H9 (cell line): ENCODE measurements at regions not wholly inside any gene's neighbourhood (a gene's known extent, or its start where the extent isn't known, plus 50 kb on each side); places are given as distances from the start of the nearest gene placed in this dataset.

ENCODE experiments used
- DNase-seq: peaks from one replicate; pipeline ENCODE4 v3.0.0-alpha.2; 2017
- H2AFZ ChIP-seq: one replicate; pipeline ENCODE4 v1.6.1; 2013; ENCODE audit warnings: mild to moderate bottlenecking, low read length, control low read depth, moderate library complexity
- H2AK5ac ChIP-seq: 2 replicates; pipeline ENCODE4 v1.6.1; 2013; ENCODE audit warnings: low read length, control low read depth, mixed read lengths; ENCODE audit not compliant: insufficient read length
- H2BK120ac ChIP-seq: one replicate; pipeline ENCODE4 v1.6.1; 2013; ENCODE audit warnings: low read depth, mild to moderate bottlenecking, low read length, control low read depth, inconsistent platforms; ENCODE audit not compliant: poor library complexity, severe bottlenecking
- H2BK12ac ChIP-seq: 2 replicates; pipeline ENCODE4 v1.6.1; 2013; ENCODE audit warnings: low read length, control low read depth, mixed read lengths, low read depth; ENCODE audit not compliant: insufficient read length
- H2BK15ac ChIP-seq: 2 replicates; pipeline ENCODE4 v1.6.1; 2013; ENCODE audit warnings: low read depth, low read length, control low read depth
- H2BK20ac ChIP-seq: one replicate; pipeline ENCODE4 v1.6.1; 2013; ENCODE audit warnings: low read depth, mild to moderate bottlenecking, low read length, control low read depth, inconsistent platforms; ENCODE audit not compliant: poor library complexity, severe bottlenecking
- H2BK5ac ChIP-seq: 2 replicates; pipeline ENCODE4 v1.6.1; 2013; ENCODE audit warnings: low read length, control low read depth, mixed read lengths; ENCODE audit not compliant: insufficient read length
- H3K14ac ChIP-seq: 2 replicates; pipeline ENCODE4 v1.6.1; 2013; ENCODE audit warnings: low read length, control low read depth; ENCODE audit not compliant: insufficient read depth
- H3K18ac ChIP-seq: 2 replicates; pipeline ENCODE4 v1.6.1; 2013; ENCODE audit warnings: low read depth, mild to moderate bottlenecking, mixed read lengths, low read length, control low read depth; ENCODE audit not compliant: insufficient read length
- H3K23ac ChIP-seq: 2 replicates; pipeline ENCODE4 v1.6.1; 2013; ENCODE audit warnings: low read length, control low read depth, mixed read lengths, low read depth; ENCODE audit not compliant: insufficient read length
- H3K23me2 ChIP-seq: 2 replicates; pipeline ENCODE4 v1.6.1; 2013; ENCODE audit warnings: low read depth, mild to moderate bottlenecking, mixed read lengths, low read length, control low read depth; ENCODE audit not compliant: insufficient read length, poor library complexity, severe bottlenecking
- H3K27ac ChIP-seq: 2 replicates; pipeline ENCODE4 v1.5.1; 2013; ENCODE audit warnings: low read length, control low read depth, mixed read lengths, low read depth; ENCODE audit not compliant: insufficient read length
- H3K27me3 ChIP-seq: 2 replicates; pipeline ENCODE4 v1.6.1; 2013; ENCODE audit warnings: low read length, control low read depth, inconsistent platforms; ENCODE audit not compliant: insufficient read depth
- H3K4ac ChIP-seq: 2 replicates; pipeline ENCODE4 v1.6.1; 2013; ENCODE audit warnings: low read depth, mild to moderate bottlenecking, control low read depth, inconsistent platforms, low read length, moderate library complexity
- H3K4me1 ChIP-seq: 2 replicates; pipeline ENCODE4 v1.6.1; 2013; ENCODE audit warnings: low read length, control low read depth, inconsistent platforms; ENCODE audit not compliant: insufficient read depth
- H3K4me2 ChIP-seq: 2 replicates; pipeline ENCODE4 v1.6.1; 2013; ENCODE audit warnings: low read length, control low read depth, mixed read lengths; ENCODE audit not compliant: insufficient read length, insufficient read depth
- H3K56ac ChIP-seq: 2 replicates; pipeline ENCODE4 v1.6.1; 2013; ENCODE audit warnings: low read depth, mild to moderate bottlenecking, mixed read lengths, low read length, control low read depth; ENCODE audit not compliant: insufficient read length
- H3K79me1 ChIP-seq: 2 replicates; pipeline ENCODE4 v1.6.1; 2013; ENCODE audit warnings: low read depth, mild to moderate bottlenecking, moderate library complexity, low read length, control low read depth, inconsistent platforms; ENCODE audit not compliant: insufficient read depth, poor library complexity, severe bottlenecking
- H3K79me2 ChIP-seq: 2 replicates; pipeline ENCODE4 v1.6.1; 2013; ENCODE audit warnings: low read length, control low read depth, inconsistent platforms; ENCODE audit not compliant: insufficient read depth
- H3K9ac ChIP-seq: 2 replicates; pipeline ENCODE4 v1.6.1; 2013; ENCODE audit warnings: low read length, control low read depth, mixed read lengths; ENCODE audit not compliant: insufficient read length; ENCODE audit errors: extremely low read depth
- H3K9me3 ChIP-seq: one replicate; pipeline ENCODE4 v1.6.1; 2013; ENCODE audit warnings: low read depth, low read length, inconsistent platforms; ENCODE audit not compliant: control insufficient read depth
- H3T11ph ChIP-seq: one replicate; pipeline ENCODE4 v1.6.1; 2013; ENCODE audit warnings: mild to moderate bottlenecking, low read length, control low read depth, inconsistent platforms
- H4K20me1 ChIP-seq: one replicate; pipeline ENCODE4 v1.6.1; 2013; ENCODE audit not compliant: control insufficient read depth, insufficient read length, insufficient read depth
- H4K5ac ChIP-seq: 2 replicates; pipeline ENCODE4 v1.6.1; 2013; ENCODE audit warnings: low read depth, mild to moderate bottlenecking, mixed read lengths, low read length, control low read depth; ENCODE audit not compliant: insufficient read length
- H4K8ac ChIP-seq: replicated peaks from 2 replicates; pipeline ENCODE4 v1.6.1; 2013; ENCODE audit warnings: low read length, control low read depth, mixed read lengths, low read depth; ENCODE audit not compliant: insufficient read length
- H4K91ac ChIP-seq: 2 replicates; pipeline ENCODE4 v1.6.1; 2013; ENCODE audit warnings: low read depth, mild to moderate bottlenecking, moderate library complexity, mixed read lengths, low read length, control low read depth; ENCODE audit not compliant: insufficient read length
- H3K27ac Mint-ChIP-seq, 3 experiments: 2 replicates in 2 of 3; 3 replicates in 1 of 3; pipeline ENCODE4 v1.8.0; 2020 to 2021; ENCODE audit warnings: mixed read lengths in 3 of 3, mild to moderate bottlenecking in 1 of 3, moderate library complexity in 1 of 3
- H3K27me3 Mint-ChIP-seq: 2 replicates; pipeline ENCODE4 v1.8.0; 2021; ENCODE audit warnings: low read depth, mild to moderate bottlenecking, moderate library complexity, mixed read lengths
- H3K36me3 Mint-ChIP-seq, 3 experiments: 2 replicates in 2 of 3; 3 replicates in 1 of 3; pipeline ENCODE4 v1.8.0; 2020 to 2021; ENCODE audit warnings: low read depth in 3 of 3, mixed read lengths in 3 of 3; ENCODE audit not compliant: insufficient read depth in 1 of 3
- H3K4me1 Mint-ChIP-seq, 2 experiments: 2 replicates each; pipeline ENCODE4 v1.8.0; 2020; ENCODE audit warnings: mixed read lengths in 2 of 2
- H3K4me3 Mint-ChIP-seq, 2 experiments: 2 replicates in 1 of 2; 3 replicates in 1 of 2; pipeline ENCODE4 v1.8.0; 2020 to 2021; ENCODE audit warnings: mild to moderate bottlenecking in 2 of 2, mixed read lengths in 2 of 2, moderate library complexity in 1 of 2
- H3K9me3 Mint-ChIP-seq, 2 experiments: 2 replicates in 1 of 2; 3 replicates in 1 of 2; pipeline ENCODE4 v1.8.0; 2020; ENCODE audit warnings: mild to moderate bottlenecking in 2 of 2, mixed read lengths in 2 of 2, moderate library complexity in 1 of 2
- WGBS: extraction: QIAGEN DNeasy Blood & Tissue Kit; methylation state at CpG from one replicate; pipeline ENCODE4 v1.1.7; 2013; ENCODE audit warnings: missing lambda C conversion rate, low lambda C conversion rate, mixed read lengths; ENCODE audit not compliant: insufficient read length; ENCODE audit errors: extremely low coverage; 5-methylcytosine and 5-hydroxymethylcytosine counted together
- TF ChIP-seq, protein P1 (sequence below): fragments of 200-600 bp; sonication (generic); conservative IDR thresholded peaks from 3 replicates; pipeline ENCODE4 v1.8.0; 2021; ENCODE audit warnings: antibody characterized with exemption, mild to moderate bottlenecking

DNA sequence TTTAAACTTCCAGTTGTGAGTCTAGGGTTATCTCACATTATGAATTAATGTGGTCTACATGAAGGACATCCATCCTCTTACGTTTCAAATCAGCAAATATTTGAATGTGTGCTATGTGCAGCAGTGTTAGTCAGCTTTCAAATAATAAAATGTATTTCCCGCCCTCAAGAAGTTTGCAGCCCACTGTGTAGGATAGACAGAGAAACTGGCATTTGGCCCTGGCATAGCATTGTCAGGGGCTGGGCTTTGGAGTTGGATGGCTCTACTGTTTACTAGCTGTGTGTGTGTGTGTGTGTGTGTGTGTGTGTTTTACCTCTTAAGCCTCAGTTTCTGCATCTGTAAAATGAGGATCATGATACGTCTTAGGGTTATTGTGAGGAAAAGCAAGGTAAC, 400.5 kb upstream of the C2CD4B start:
- Histone ChIP-seq H3T11ph (no peak overlapping the region), H3K9me3 (no peaks in the 10 kb centered on the region), H4K8ac (no peak overlapping the region)

More for the DNA sequence above, 400.5 kb upstream of the C2CD4B start:
- Histone ChIP-seq H3K9ac (no peak overlapping the region), H3K14ac (no peak overlapping the region), H4K20me1 (no peaks in the 10 kb centered on the region), H2AK5ac (no peak overlapping the region), H2AFZ (no peak overlapping the region), H2BK15ac (no peak overlapping the region), H3K18ac (no peak overlapping the region), H3K56ac (no peak overlapping the region), H3K4ac (no peak overlapping the region), H2BK5ac (no peak overlapping the region), H3K4me2 (no peak overlapping the region), H3K23me2 (no peaks in the 10 kb centered on the region), H2BK12ac (no peak overlapping the region), H4K91ac (no peak overlapping the region), H3K27ac (no peak overlapping the region), H3K79me2 (no peaks in the 10 kb centered on the region), H4K5ac (no peak overlapping the region), H3K4me1 (no peaks in the 10 kb centered on the region; the same call in 1 of the 2 replicates), H2BK120ac (no peak overlapping the region), H2BK20ac (no peak overlapping the region), H3K27me3 (no peaks in the 10 kb centered on the region), H3K23ac (no peak overlapping the region), H3K79me1 (no peaks in the 10 kb centered on the region)
- no CpG with 5 or more reads among the region's 3 CpGs for WGBS
- Mint-ChIP-seq H3K27ac (no peak overlapping the region), H3K4me3 (no peak overlapping the region), H3K9me3 (no peaks in the 10 kb centered on the region), H3K27me3 (no peaks in the 10 kb centered on the region; the same call in 1 of the 2 replicates), H3K36me3 (no peaks in the 10 kb centered on the region), H3K4me1 (peaks cover 17 to 27% of the 10 kb centered on the region in 2 experiments)
- TF ChIP-seq, protein P1, sequence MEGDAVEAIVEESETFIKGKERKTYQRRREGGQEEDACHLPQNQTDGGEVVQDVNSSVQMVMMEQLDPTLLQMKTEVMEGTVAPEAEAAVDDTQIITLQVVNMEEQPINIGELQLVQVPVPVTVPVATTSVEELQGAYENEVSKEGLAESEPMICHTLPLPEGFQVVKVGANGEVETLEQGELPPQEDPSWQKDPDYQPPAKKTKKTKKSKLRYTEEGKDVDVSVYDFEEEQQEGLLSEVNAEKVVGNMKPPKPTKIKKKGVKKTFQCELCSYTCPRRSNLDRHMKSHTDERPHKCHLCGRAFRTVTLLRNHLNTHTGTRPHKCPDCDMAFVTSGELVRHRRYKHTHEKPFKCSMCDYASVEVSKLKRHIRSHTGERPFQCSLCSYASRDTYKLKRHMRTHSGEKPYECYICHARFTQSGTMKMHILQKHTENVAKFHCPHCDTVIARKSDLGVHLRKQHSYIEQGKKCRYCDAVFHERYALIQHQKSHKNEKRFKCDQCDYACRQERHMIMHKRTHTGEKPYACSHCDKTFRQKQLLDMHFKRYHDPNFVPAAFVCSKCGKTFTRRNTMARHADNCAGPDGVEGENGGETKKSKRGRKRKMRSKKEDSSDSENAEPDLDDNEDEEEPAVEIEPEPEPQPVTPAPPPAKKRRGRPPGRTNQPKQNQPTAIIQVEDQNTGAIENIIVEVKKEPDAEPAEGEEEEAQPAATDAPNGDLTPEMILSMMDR = no peak
- DNase-seq = no peak
